Liver (tissue), 3 donors: ENCODE measurements at regions not wholly inside any gene's neighbourhood (a gene's known extent, or its start where the extent isn't known, plus 50 kb on each side); places are given as distances from the start of the nearest gene placed in this dataset.

Experiments
- TAF1 ChIP-seq: conservative IDR thresholded peaks from 2 replicates; pipeline ENCODE4 v1.6.1; 2016; ENCODE audit warnings: antibody characterized with exemption, mild to moderate bottlenecking
- TF ChIP-seq, protein P1 (sequence below): fragments of 150-350 bp; IDR thresholded peaks from 2 replicates; pipeline ENCODE4 v1.5.1; 2017; ENCODE audit warnings: improper control_type of control experiment, low read depth, low read length; ENCODE audit not compliant: missing input control
- donor health status: healthy.
- donor health status: healthy.

DNA sequence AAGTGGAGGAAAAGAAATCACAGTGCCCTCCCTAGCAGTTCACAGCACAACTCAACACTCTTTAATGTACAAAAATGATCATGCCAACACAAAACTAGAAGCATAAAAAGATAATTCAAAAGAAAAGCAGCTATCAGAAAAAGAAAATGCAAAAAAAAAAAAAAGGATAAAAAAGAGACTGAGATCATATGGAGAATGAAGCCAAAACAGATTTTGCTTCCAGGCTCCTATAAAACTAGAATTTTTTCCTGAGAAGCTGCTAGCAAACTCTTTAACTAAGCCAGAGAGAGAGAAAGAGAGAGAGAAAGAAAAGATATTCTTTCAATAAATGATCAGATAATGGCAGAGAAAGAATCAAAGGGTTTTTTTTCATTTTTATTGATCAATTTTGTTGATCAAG, 288.0 kb upstream of the ANKRD30A start:
- TF ChIP-seq, protein P1, sequence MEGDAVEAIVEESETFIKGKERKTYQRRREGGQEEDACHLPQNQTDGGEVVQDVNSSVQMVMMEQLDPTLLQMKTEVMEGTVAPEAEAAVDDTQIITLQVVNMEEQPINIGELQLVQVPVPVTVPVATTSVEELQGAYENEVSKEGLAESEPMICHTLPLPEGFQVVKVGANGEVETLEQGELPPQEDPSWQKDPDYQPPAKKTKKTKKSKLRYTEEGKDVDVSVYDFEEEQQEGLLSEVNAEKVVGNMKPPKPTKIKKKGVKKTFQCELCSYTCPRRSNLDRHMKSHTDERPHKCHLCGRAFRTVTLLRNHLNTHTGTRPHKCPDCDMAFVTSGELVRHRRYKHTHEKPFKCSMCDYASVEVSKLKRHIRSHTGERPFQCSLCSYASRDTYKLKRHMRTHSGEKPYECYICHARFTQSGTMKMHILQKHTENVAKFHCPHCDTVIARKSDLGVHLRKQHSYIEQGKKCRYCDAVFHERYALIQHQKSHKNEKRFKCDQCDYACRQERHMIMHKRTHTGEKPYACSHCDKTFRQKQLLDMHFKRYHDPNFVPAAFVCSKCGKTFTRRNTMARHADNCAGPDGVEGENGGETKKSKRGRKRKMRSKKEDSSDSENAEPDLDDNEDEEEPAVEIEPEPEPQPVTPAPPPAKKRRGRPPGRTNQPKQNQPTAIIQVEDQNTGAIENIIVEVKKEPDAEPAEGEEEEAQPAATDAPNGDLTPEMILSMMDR = no peak
- TF ChIP-seq TAF1 = no peak
